ENCODE measurements at regions not wholly inside any gene's neighbourhood (a gene's known extent, or its start where the extent isn't known, plus 50 kb on each side); places are given as distances from the start of the nearest gene placed in this dataset.

DNA sequence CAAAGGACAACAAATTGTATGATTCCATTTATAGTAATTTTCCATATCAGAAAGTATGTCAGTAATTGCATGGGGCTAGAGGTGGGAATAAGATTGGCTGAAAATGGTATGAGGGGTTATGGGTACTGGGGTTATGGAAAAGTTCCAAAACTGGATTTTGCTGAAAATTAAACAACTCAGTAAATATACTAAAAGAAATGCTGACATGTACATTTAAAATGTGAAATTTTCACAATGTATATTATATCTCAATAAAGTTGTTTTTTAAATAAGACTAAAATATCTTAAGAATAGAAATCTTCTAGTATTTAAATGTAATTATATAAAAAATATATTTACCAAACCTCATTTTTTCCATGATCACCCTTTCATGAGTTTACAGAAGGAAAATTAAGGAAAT, 844.9 kb upstream of the SLIT2 start:
- TF ChIP-seq CTCF (IDR thresholded peaks at IDR 0.05): no peak
- no peak for TF ChIP-seq POLR2A (IDR thresholded peaks at IDR 0.05)
- no peak for TF ChIP-seq POLR2AphosphoS5 (IDR thresholded peaks at IDR 0.05)
- TF ChIP-seq EP300 (IDR thresholded peaks at IDR 0.05): no peak
